NCI-H2196 treated with DMSO at 0.1 percent for 48 hours (cell line): ENCODE measurements at regions not wholly inside any gene's neighbourhood (a gene's known extent, or its start where the extent isn't known, plus 50 kb on each side); places are given as distances from the start of the nearest gene placed in this dataset.
A peak's percentile ranks its signal among the peaks of the same experiment; 100 is the strongest.
"Not testable (repeated sequence)": the region's sequence is repeated elsewhere in the genome, so short reads cannot be mapped to it uniquely, and the experiment has no call there.

Experiments
- DNase-seq: peaks from one replicate; lab custom pipeline; 2025; ENCODE audit not compliant: unreplicated experiment; lab: John Stamatoyannopoulos, UW

GRCh38 chr7:82625377-82625776 is 181.8 kb upstream of the CACNA2D1 start:
- no peak for DNase-seq

GRCh38 chr7:82624965-82625364 is 181.4 kb upstream of the CACNA2D1 start:
- no peak for DNase-seq

GRCh38 chr7:82624337-82624736 is 180.8 kb upstream of the CACNA2D1 start:
- DNase-seq = no peak

- no peak for DNase-seq
Measured at GRCh38 chr7:82623812-82624211, 180.2 kb upstream of the CACNA2D1 start.

- DNase-seq = no peak
Measured at GRCh38 chr7:82617156-82617555, 173.6 kb upstream of the CACNA2D1 start.

- no peak for DNase-seq
Measured at GRCh38 chr7:82616059-82616728, 172.6 kb upstream of the CACNA2D1 start.

- no peak for DNase-seq
Measured at GRCh38 chr7:82615527-82615926, 171.9 kb upstream of the CACNA2D1 start.

- no peak for DNase-seq
Measured at GRCh38 chr7:82609746-82610145, 166.2 kb upstream of the CACNA2D1 start.

GRCh38 chr7:82605247-82605864 is 161.8 kb upstream of the CACNA2D1 start:
- DNase-seq = peak; percentile 15

GRCh38 chr7:82602066-82602465 is 158.5 kb upstream of the CACNA2D1 start:
- no peak for DNase-seq

GRCh38 chr7:82600531-82600930 is 157.0 kb upstream of the CACNA2D1 start:
- DNase-seq = no peak

GRCh38 chr7:82599895-82600294 is 156.3 kb upstream of the CACNA2D1 start:
- no peak for DNase-seq

GRCh38 chr7:82598958-82599357 is 155.4 kb upstream of the CACNA2D1 start:
- DNase-seq = no peak

- not testable (repeated sequence) for DNase-seq
Measured at GRCh38 chr7:82595795-82596194, 152.2 kb upstream of the CACNA2D1 start.

GRCh38 chr7:82595176-82595575 is 151.6 kb upstream of the CACNA2D1 start:
- no peak for DNase-seq

GRCh38 chr7:82594665-82595064 is 151.1 kb upstream of the CACNA2D1 start:
- DNase-seq = no peak

- DNase-seq = no peak
Measured at GRCh38 chr7:82593780-82594179, 150.2 kb upstream of the CACNA2D1 start.

- no peak for DNase-seq
Measured at GRCh38 chr7:82592416-82592815, 148.8 kb upstream of the CACNA2D1 start.

- no peak for DNase-seq
Measured at GRCh38 chr7:82579047-82579446, 135.5 kb upstream of the CACNA2D1 start.

- no peak for DNase-seq
Measured at GRCh38 chr7:82578430-82578829, 134.9 kb upstream of the CACNA2D1 start.

- DNase-seq = peak; percentile 62
Measured at GRCh38 chr7:82572195-82572880, 128.8 kb upstream of the CACNA2D1 start.

- DNase-seq = not testable (repeated sequence)
Measured at GRCh38 chr7:82571047-82571446, 127.5 kb upstream of the CACNA2D1 start.
